ENCODE measurements at regions not wholly inside any gene's neighbourhood (a gene's known extent, or its start where the extent isn't known, plus 50 kb on each side); places are given as distances from the start of the nearest gene placed in this dataset.

- TF ChIP-seq REST (IDR thresholded peaks at IDR 0.05; ENCODE audit: unreplicated experiment) (no peak), CTCF (conservative IDR thresholded peaks at IDR 0.05; ENCODE audit: low read depth in 2 of 2) (no peak), EZH2 (IDR thresholded peaks at IDR 0.05; ENCODE audit: low read depth, unreplicated experiment) (no peak), EZH2phosphoT487 (IDR thresholded peaks at IDR 0.05; ENCODE audit: unreplicated experiment) (no peak), POLR2AphosphoS5 (IDR thresholded peaks at IDR 0.05; ENCODE audit: low read depth) (no peak), NANOG (IDR thresholded peaks at IDR 0.05; ENCODE audit: borderline replicate concordance) (no peak), JUNB (IDR thresholded peaks at IDR 0.05; ENCODE audit: unreplicated experiment) (no peak)
Observed at GRCh38 chr4:154687840-154688239, 56.0 kb upstream of the LRAT start.
